GM23338 (cell line): ENCODE measurements at regions not wholly inside any gene's neighbourhood (a gene's known extent, or its start where the extent isn't known, plus 50 kb on each side); places are given as distances from the start of the nearest gene placed in this dataset.

ENCODE experiments used
- ATAC-seq: fragments of 200-7000 bp; cut with Tn5 transposase; 3 replicates; pipeline ENCODE4 v1.9.1; 2020
- DNase-seq: peaks from one replicate; pipeline ENCODE4 v3.0.0-alpha.2; 2015; ENCODE audit warnings: low spot score
- H2AFZ ChIP-seq: fragments of 200-600 bp; sonication (generic); 2 replicates; pipeline ENCODE4 v1.8.0; 2016; ENCODE audit warnings: antibody characterized with exemption, mild to moderate bottlenecking, moderate library complexity
- H3F3A ChIP-seq: fragments of 200-600 bp; sonication (generic); replicated peaks from 2 replicates; pipeline ENCODE4 v1.8.0; 2017; ENCODE audit warnings: antibody characterized with exemption, mixed run types, low read depth
- H3K27ac ChIP-seq: fragments of 200-600 bp; sonication (generic); 2 replicates; pipeline ENCODE4 v1.6.1; 2016; ENCODE audit warnings: low read depth
- H3K27me3 ChIP-seq: fragments of 200-600 bp; sonication (generic); 2 replicates; pipeline ENCODE4 v1.8.0; 2016; ENCODE audit warnings: mild to moderate bottlenecking, mixed run types, moderate library complexity; ENCODE audit not compliant: insufficient read depth
- H3K36me3 ChIP-seq: fragments of 200-600 bp; sonication (generic); 2 replicates; pipeline ENCODE4 v1.8.0; 2016; ENCODE audit warnings: mild to moderate bottlenecking; ENCODE audit not compliant: insufficient read depth
- H3K4me1 ChIP-seq: fragments of 200-600 bp; sonication (generic); 2 replicates; pipeline ENCODE4 v1.8.0; 2016; ENCODE audit warnings: mild to moderate bottlenecking, moderate library complexity; ENCODE audit not compliant: insufficient read depth
- H3K4me2 ChIP-seq: fragments of 200-600 bp; sonication (generic); 2 replicates; pipeline ENCODE4 v1.7.1; 2017; ENCODE audit warnings: mixed run types
- H3K4me3 ChIP-seq: fragments of 200-600 bp; sonication (generic); 2 replicates; pipeline ENCODE4 v1.6.1; 2016; ENCODE audit warnings: mixed run types
- H3K79me2 ChIP-seq: fragments of 200-600 bp; sonication (generic); replicated peaks from 2 replicates; pipeline ENCODE4 v1.8.0; 2017; ENCODE audit warnings: mild to moderate bottlenecking; ENCODE audit not compliant: insufficient read depth
- H3K9me2 ChIP-seq: fragments of 200-600 bp; sonication (generic); 2 replicates; pipeline ENCODE4 v1.8.0; 2017; ENCODE audit not compliant: insufficient read depth
- H4K20me1 ChIP-seq: fragments of 200-600 bp; sonication (generic); replicated peaks from 2 replicates; pipeline ENCODE4 v1.8.0; 2017; ENCODE audit warnings: mild to moderate bottlenecking; ENCODE audit not compliant: insufficient read depth
- H3K27ac Mint-ChIP-seq: 2 replicates; pipeline ENCODE4 v1.8.0; 2020; ENCODE audit warnings: inconsistent platforms, mild to moderate bottlenecking, moderate library complexity, mixed read lengths
- H3K27me3 Mint-ChIP-seq: 3 replicates; pipeline ENCODE4 v1.8.0; 2022; ENCODE audit warnings: low read depth, mild to moderate bottlenecking, moderate library complexity, mixed read lengths, inconsistent platforms; ENCODE audit not compliant: insufficient read depth, poor library complexity
- H3K36me3 Mint-ChIP-seq: 3 replicates; pipeline ENCODE4 v1.8.0; 2021; ENCODE audit warnings: low read depth, mild to moderate bottlenecking, inconsistent platforms, moderate library complexity, mixed read lengths
- H3K4me1 Mint-ChIP-seq: 3 replicates; pipeline ENCODE4 v1.8.0; 2020; ENCODE audit warnings: mild to moderate bottlenecking, inconsistent platforms, mixed read lengths
- H3K4me3 Mint-ChIP-seq: 3 replicates; pipeline ENCODE4 v1.8.0; 2021; ENCODE audit warnings: moderate library complexity, mild to moderate bottlenecking, inconsistent platforms, mixed read lengths
- H3K9me3 Mint-ChIP-seq: 3 replicates; pipeline ENCODE4 v1.8.0; 2020; ENCODE audit warnings: moderate library complexity, mild to moderate bottlenecking, inconsistent platforms, mixed read lengths
- CREB1 ChIP-seq: fragments of 250-450 bp; sonication (Bioruptor Pico); IDR thresholded peaks from 2 replicates; pipeline ENCODE4 v1.5.0; 2020; ENCODE audit warnings: low read depth, mild to moderate bottlenecking, moderate library complexity
- EZH2 ChIP-seq: fragments of 200-600 bp; sonication (generic); IDR thresholded peaks from one replicate; pipeline ENCODE4 v1.8.0; 2017; ENCODE audit warnings: antibody characterized with exemption, mild to moderate bottlenecking, low read depth; ENCODE audit not compliant: unreplicated experiment
- POLR2AphosphoS5 ChIP-seq: IDR thresholded peaks from 2 replicates; pipeline ENCODE4 v1.6.1; 2016; ENCODE audit warnings: antibody characterized with exemption, low read depth
- ZNF462 ChIP-seq: fragments of 250-450 bp; sonication (Bioruptor Pico); IDR thresholded peaks from 2 replicates; pipeline ENCODE4 v1.5.0; 2020; ENCODE audit warnings: mild to moderate bottlenecking, moderate library complexity
- TF ChIP-seq, protein P1 (sequence below): IDR thresholded peaks from 2 replicates; pipeline ENCODE4 v1.6.1; 2016; ENCODE audit warnings: antibody characterized with exemption

GRCh38 chr6:6392214-6393068 is 72.0 kb upstream of the F13A1 start:
- DNase-seq (no peak), ATAC-seq (no peak)
- Histone ChIP-seq H3K9me2 (peaks cover 2% of the 10 kb centered on the region; the same call in 1 of the 2 replicates), H3F3A (no peaks in the 10 kb centered on the region), H4K20me1 (no peaks in the 10 kb centered on the region; the same call in 1 of the 2 replicates), H3K36me3 (no peaks in the 10 kb centered on the region), H3K4me2 (no peak overlapping the region), H3K27ac (no peak overlapping the region), H3K4me3 (no peak overlapping the region), H3K27me3 (no peaks in the 10 kb centered on the region), H2AFZ (no peak overlapping the region), H3K79me2 (no peaks in the 10 kb centered on the region), H3K4me1 (no peaks in the 10 kb centered on the region)
- no peak for TF ChIP-seq CREB1 (CRISPR knock-in tag)
- no peak for TF ChIP-seq ZNF462 (CRISPR knock-in tag)
- TF ChIP-seq EZH2 = no peak
- TF ChIP-seq, protein P1, sequence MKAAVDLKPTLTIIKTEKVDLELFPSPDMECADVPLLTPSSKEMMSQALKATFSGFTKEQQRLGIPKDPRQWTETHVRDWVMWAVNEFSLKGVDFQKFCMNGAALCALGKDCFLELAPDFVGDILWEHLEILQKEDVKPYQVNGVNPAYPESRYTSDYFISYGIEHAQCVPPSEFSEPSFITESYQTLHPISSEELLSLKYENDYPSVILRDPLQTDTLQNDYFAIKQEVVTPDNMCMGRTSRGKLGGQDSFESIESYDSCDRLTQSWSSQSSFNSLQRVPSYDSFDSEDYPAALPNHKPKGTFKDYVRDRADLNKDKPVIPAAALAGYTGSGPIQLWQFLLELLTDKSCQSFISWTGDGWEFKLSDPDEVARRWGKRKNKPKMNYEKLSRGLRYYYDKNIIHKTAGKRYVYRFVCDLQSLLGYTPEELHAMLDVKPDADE = no peak
- TF ChIP-seq POLR2AphosphoS5 = no peak
- Mint-ChIP-seq H3K27ac (no peak overlapping the region), H3K4me3 (no peak overlapping the region), H3K4me1 (no peaks in the 10 kb centered on the region; the same call in 2 of the 3 replicates), H3K9me3 (no peaks in the 10 kb centered on the region), H3K36me3 (no peaks in the 10 kb centered on the region), H3K27me3 (peaks cover 5% of the 10 kb centered on the region)
